ENCODE measurements at regions not wholly inside any gene's neighbourhood (a gene's known extent, or its start where the extent isn't known, plus 50 kb on each side); places are given as distances from the start of the nearest gene placed in this dataset.

DNA sequence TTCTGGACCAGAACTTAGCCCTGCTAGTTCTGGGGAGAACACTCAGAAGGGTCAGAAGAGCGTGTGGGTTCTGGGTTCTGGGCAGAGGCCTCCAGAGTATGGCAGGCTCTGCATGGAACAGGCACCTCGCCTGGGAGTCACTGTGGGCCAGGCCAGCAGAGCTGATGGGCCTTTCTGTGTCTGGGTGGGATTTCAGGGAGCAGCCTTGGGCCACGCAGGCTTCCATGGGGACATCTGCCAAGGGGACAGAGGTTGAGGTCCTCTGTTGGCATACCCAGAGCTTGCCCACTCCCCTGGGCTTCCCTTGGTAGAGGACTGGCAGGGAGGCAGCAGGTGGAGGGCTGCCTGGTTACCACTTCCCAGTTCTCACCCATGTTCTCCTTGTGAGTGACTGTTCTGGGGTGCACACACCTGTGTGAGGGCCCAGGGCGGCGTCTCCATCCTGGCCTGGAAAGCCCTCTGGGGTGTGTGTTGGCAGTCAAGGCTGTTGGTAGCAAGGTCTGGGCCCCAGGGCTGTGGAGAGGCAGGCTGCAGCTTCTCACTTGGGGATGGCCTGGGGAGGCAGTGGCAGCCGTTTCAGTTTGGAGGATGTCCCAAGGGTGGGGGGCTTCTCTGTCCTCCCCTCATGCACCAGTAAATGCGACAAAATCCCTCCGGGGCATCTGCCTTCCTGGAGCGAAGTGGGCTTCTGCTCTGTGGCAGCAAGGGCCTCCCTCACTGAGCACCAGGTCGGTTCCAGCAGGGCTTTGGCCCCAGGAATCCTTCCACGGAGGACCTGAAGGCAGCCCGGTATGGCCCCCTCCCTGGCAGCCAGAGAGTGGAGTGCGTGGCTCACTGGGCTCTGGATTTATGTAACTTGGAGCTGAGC is 74.6 kb upstream of the HDAC4 start:
- TF ChIP-seq, protein P1, sequence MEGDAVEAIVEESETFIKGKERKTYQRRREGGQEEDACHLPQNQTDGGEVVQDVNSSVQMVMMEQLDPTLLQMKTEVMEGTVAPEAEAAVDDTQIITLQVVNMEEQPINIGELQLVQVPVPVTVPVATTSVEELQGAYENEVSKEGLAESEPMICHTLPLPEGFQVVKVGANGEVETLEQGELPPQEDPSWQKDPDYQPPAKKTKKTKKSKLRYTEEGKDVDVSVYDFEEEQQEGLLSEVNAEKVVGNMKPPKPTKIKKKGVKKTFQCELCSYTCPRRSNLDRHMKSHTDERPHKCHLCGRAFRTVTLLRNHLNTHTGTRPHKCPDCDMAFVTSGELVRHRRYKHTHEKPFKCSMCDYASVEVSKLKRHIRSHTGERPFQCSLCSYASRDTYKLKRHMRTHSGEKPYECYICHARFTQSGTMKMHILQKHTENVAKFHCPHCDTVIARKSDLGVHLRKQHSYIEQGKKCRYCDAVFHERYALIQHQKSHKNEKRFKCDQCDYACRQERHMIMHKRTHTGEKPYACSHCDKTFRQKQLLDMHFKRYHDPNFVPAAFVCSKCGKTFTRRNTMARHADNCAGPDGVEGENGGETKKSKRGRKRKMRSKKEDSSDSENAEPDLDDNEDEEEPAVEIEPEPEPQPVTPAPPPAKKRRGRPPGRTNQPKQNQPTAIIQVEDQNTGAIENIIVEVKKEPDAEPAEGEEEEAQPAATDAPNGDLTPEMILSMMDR (IDR thresholded peaks at IDR 0.05) = no peak
- no peak for TF ChIP-seq POLR2AphosphoS5 (IDR thresholded peaks at IDR 0.05)

Measured in suprapubic skin (tissue), 3 donors.